A549 (cell line): ENCODE measurements at regions not wholly inside any gene's neighbourhood (a gene's known extent, or its start where the extent isn't known, plus 50 kb on each side); places are given as distances from the start of the nearest gene placed in this dataset.

ENCODE experiments used
- ATAC-seq, 2 experiments: fragments of 200-7000 bp in 1 of 2; fragments of >200 bp in 1 of 2; cut with Nextera tagmentation in 1 of 2; cut with Tn5 transposase in 1 of 2; 3 replicates each; pipeline versions ENCODE4 v1.8.0 to v1.9.1; 2018 to 2020; ENCODE audit warnings: mild to moderate bottlenecking in 1 of 2, moderate library complexity in 1 of 2
- CTCF ChIA-PET: fragments of 300-600 bp; sonication (Branson Sonifier 250); formaldehyde crosslinking; extraction: SDS; loops from one replicate; lab custom pipeline; 2021; ENCODE audit warnings: antibody characterized with exemption, inconsistent platforms; lab: Yijun Ruan, JAX
- POLR2A ChIA-PET: fragments of 350-600 bp; formaldehyde crosslinking; extraction: SDS; loops from one replicate; lab custom pipeline; 2021; ENCODE audit warnings: antibody characterized with exemption, inconsistent platforms; lab: Yijun Ruan, JAX
- DNase-seq, 2 experiments: peaks; one replicate each; pipeline versions ENCODE4 v3.0.0 to v3.0.0-alpha.2; 2011 to 2016; ENCODE audit warnings: low read depth in 1 of 2, low spot score in 1 of 2
- FAIRE-seq: peaks from 2 replicates; lab custom pipeline; 2011; peaks lifted over from hg19 to GRCh38; lab: Jason Lieb, UNC
- H3K27ac ChIP-seq, 2 experiments: fragments of >200 bp; sonication (Bioruptor Twin); formaldehyde crosslinking; 3 replicates each; pipeline ENCODE4 v1.5.1; 2016 to 2017
- H3K4me1 ChIP-seq: fragments of >200 bp; sonication (Bioruptor Twin); formaldehyde crosslinking; 3 replicates; pipeline ENCODE4 v1.6.1; 2016
- H3K4me2 ChIP-seq: fragments of >200 bp; sonication (Bioruptor Twin); formaldehyde crosslinking; 3 replicates; pipeline ENCODE4 v1.6.1; 2016
- H3K4me3 ChIP-seq: fragments of >200 bp; sonication (Bioruptor Twin); formaldehyde crosslinking; 3 replicates; pipeline ENCODE4 v1.5.1; 2016
- H3K9me3 ChIP-seq: fragments of >200 bp; sonication (Bioruptor Twin); formaldehyde crosslinking; 3 replicates; pipeline ENCODE4 v1.6.1; 2016
- ATOH8 ChIP-seq: fragments of 250-450 bp; sonication (Bioruptor Pico); IDR thresholded peaks from 2 replicates; pipeline ENCODE4 v1.5.0; 2020; ENCODE audit warnings: low read depth, mild to moderate bottlenecking, moderate library complexity
- BCL3 ChIP-seq: fragments of >200 bp; sonication (Bioruptor Twin); formaldehyde crosslinking; IDR thresholded peaks from 3 replicates; pipeline ENCODE4 v1.6.1; 2016
- CBX8 ChIP-seq: fragments of 200-600 bp; sonication (generic); IDR thresholded peaks from 2 replicates; pipeline ENCODE4 v1.6.1; 2016
- CEBPB ChIP-seq, 2 experiments: fragments of >200 bp in 1 of 2; sonication (Bioruptor Twin) in 1 of 2; formaldehyde crosslinking in 1 of 2; IDR thresholded peaks; 2 replicates each; pipeline ENCODE4 v1.6.1; 2012 to 2016
- EHF ChIP-seq: fragments of 250-450 bp; sonication (Bioruptor Pico); IDR thresholded peaks from 2 replicates; pipeline ENCODE4 v1.5.0; 2020; ENCODE audit warnings: mild to moderate bottlenecking
- FOSL2 ChIP-seq, 2 experiments: fragments of 450-650 bp in 1 of 2; fragments of >200 bp in 1 of 2; sonication (Bioruptor Twin) in 1 of 2; formaldehyde crosslinking; IDR thresholded peaks; 2 replicates each; pipeline versions ENCODE4 v1.5.0 to v1.6.1; 2016 to 2020; ENCODE audit warnings: mild to moderate bottlenecking in 1 of 2, moderate library complexity in 1 of 2
- FOXS1 ChIP-seq: fragments of 250-450 bp; sonication (Bioruptor Pico); IDR thresholded peaks from 2 replicates; pipeline ENCODE4 v1.5.0; 2020; ENCODE audit warnings: mild to moderate bottlenecking, moderate library complexity
- GATA3 ChIP-seq: IDR thresholded peaks from 2 replicates; pipeline ENCODE4 v1.6.1; 2012; ENCODE audit warnings: borderline replicate concordance
- HEYL ChIP-seq: fragments of 250-450 bp; sonication (Bioruptor Pico); IDR thresholded peaks from 2 replicates; pipeline ENCODE4 v1.8.0; 2021; ENCODE audit warnings: mild to moderate bottlenecking, moderate library complexity
- HOXA7 ChIP-seq: fragments of 250-450 bp; sonication (Bioruptor Pico); IDR thresholded peaks from 2 replicates; pipeline ENCODE4 v1.5.0; 2020; ENCODE audit warnings: mild to moderate bottlenecking, moderate library complexity
- HOXB13 ChIP-seq: fragments of 250-450 bp; sonication (Bioruptor Pico); IDR thresholded peaks from 2 replicates; pipeline ENCODE4 v1.5.0; 2020; ENCODE audit warnings: low read depth, mild to moderate bottlenecking, moderate library complexity
- HOXB5 ChIP-seq: fragments of 250-450 bp; sonication (Bioruptor Pico); IDR thresholded peaks from 2 replicates; pipeline ENCODE4 v1.5.0; 2020; ENCODE audit warnings: mild to moderate bottlenecking, moderate library complexity
- JUN ChIP-seq, 2 experiments: fragments of >200 bp; sonication (Bioruptor Twin); formaldehyde crosslinking; IDR thresholded peaks; 2 replicates in 1 of 2; 3 replicates in 1 of 2; pipeline ENCODE4 v1.6.1; 2016 to 2017
- MAFK ChIP-seq: fragments of 450-650 bp; IDR thresholded peaks from 2 replicates; pipeline ENCODE4 v1.6.1; 2014; ENCODE audit not compliant: partially characterized antibody
- MAX ChIP-seq: IDR thresholded peaks from 2 replicates; pipeline ENCODE4 v1.6.1; 2012
- MAZ ChIP-seq: fragments of 150-350 bp; IDR thresholded peaks from 2 replicates; pipeline ENCODE4 v1.6.1; 2014; ENCODE audit warnings: antibody characterized with exemption, low read depth, low read length, borderline replicate concordance
- MYC ChIP-seq: IDR thresholded peaks from 2 replicates; pipeline ENCODE4 v1.6.1; 2012; ENCODE audit warnings: mild to moderate bottlenecking, inconsistent platforms, low read length, improper control_type of control experiment, borderline replicate concordance
- NFE2L2 ChIP-seq: fragments of 150-350 bp; conservative IDR thresholded peaks from 2 replicates; pipeline ENCODE4 v1.6.1; 2014; ENCODE audit warnings: low read length
- PBX3 ChIP-seq: IDR thresholded peaks from 2 replicates; pipeline ENCODE4 v1.6.1; 2012
- PHF8 ChIP-seq: fragments of 200-600 bp; sonication (generic); IDR thresholded peaks from 2 replicates; pipeline ENCODE4 v1.6.1; 2016; ENCODE audit warnings: low read depth, mild to moderate bottlenecking, antibody characterized with exemption, moderate library complexity, borderline replicate concordance
- POLR2A ChIP-seq: IDR thresholded peaks from 2 replicates; pipeline ENCODE4 v1.6.1; 2012; ENCODE audit warnings: mild to moderate bottlenecking, low read length
- POLR2AphosphoS2 ChIP-seq: conservative IDR thresholded peaks from 2 replicates; pipeline ENCODE4 v1.6.1; 2012; ENCODE audit warnings: low read length, improper control_type of control experiment, inconsistent platforms
- RARB ChIP-seq: fragments of 250-450 bp; sonication (Bioruptor Pico); IDR thresholded peaks from 2 replicates; pipeline ENCODE4 v1.8.0; 2021; ENCODE audit warnings: mild to moderate bottlenecking, moderate library complexity
- REST ChIP-seq: fragments of 200-600 bp; sonication (generic); IDR thresholded peaks from 2 replicates; pipeline ENCODE4 v1.6.1; 2016; ENCODE audit warnings: antibody characterized with exemption, mild to moderate bottlenecking, moderate library complexity
- RFX5 ChIP-seq: fragments of 450-650 bp; IDR thresholded peaks from 2 replicates; pipeline ENCODE4 v1.7.1; 2014; ENCODE audit warnings: antibody characterized with exemption, mild to moderate bottlenecking, moderate library complexity
- SMC3 ChIP-seq: fragments of >200 bp; sonication (Bioruptor Twin); formaldehyde crosslinking; IDR thresholded peaks from 3 replicates; pipeline ENCODE4 v1.6.1; 2018; ENCODE audit warnings: inconsistent platforms
- SREBF2 ChIP-seq: fragments of 450-650 bp; IDR thresholded peaks from 2 replicates; pipeline ENCODE4 v1.6.1; 2014; ENCODE audit warnings: mild to moderate bottlenecking, moderate library complexity
- TFCP2L1 ChIP-seq: fragments of 250-450 bp; sonication (Bioruptor Pico); IDR thresholded peaks from 2 replicates; pipeline ENCODE4 v1.5.0; 2021; ENCODE audit warnings: mild to moderate bottlenecking
- USF2 ChIP-seq: fragments of 450-650 bp; IDR thresholded peaks from 2 replicates; pipeline ENCODE4 v1.6.1; 2014; ENCODE audit warnings: antibody characterized with exemption
- ZFP36 ChIP-seq: fragments of 450-650 bp; IDR thresholded peaks from 2 replicates; pipeline ENCODE4 v1.6.1; 2014; ENCODE audit warnings: borderline replicate concordance; ENCODE audit not compliant: partially characterized antibody
- ZNF302 ChIP-seq: fragments of 250-450 bp; sonication (Bioruptor Pico); IDR thresholded peaks from 2 replicates; pipeline ENCODE4 v1.9.0; 2021; ENCODE audit warnings: inconsistent platforms, mild to moderate bottlenecking, moderate library complexity
- ZSCAN20 ChIP-seq: fragments of 250-450 bp; sonication (Bioruptor Pico); IDR thresholded peaks from 2 replicates; pipeline ENCODE4 v1.8.0; 2022; ENCODE audit warnings: mild to moderate bottlenecking, moderate library complexity
- WGBS: methylation state at CpG from one replicate; pipeline ENCODE4 v1.1.6; 2017; ENCODE audit errors: missing lambda C conversion rate; 5-methylcytosine and 5-hydroxymethylcytosine counted together

- TF ChIP-seq ZNF302 (CRISPR knock-in tag) (no peak), SREBF2 (peak; percentile 15; the same call in 1 of the 2 replicates), HEYL (no peak; the same call in 1 of the 2 replicates), RFX5 (peak; percentile 36; the same call in 1 of the 2 replicates), PHF8 (0 out of 2 replicates have a peak, but pooled peaks have one; percentile 47), GATA3 (peak; percentile 28; the same call in 1 of the 2 replicates), HOXA7 (CRISPR knock-in tag) (no peak), MAFK (no peak), JUN (IDR thresholded peaks at IDR 0.05) (peak; percentile 42 to 88; a peak in 2 of 5 replicates), BCL3 (peak; percentile 86), REST (no peak), CEBPB (IDR thresholded peaks at IDR 0.05) (peak in 1 of 2 experiments; percentile 28; a peak in 1 of 4 replicates), POLR2AphosphoS2 (no peak), POLR2A (peak; percentile 53), RARB (CRISPR knock-in tag) (no peak), MYC (0 out of 2 replicates have a peak, but pooled peaks have one; percentile 56), MAZ (no peak), MAX (peak; percentile 67; the same call in 1 of the 2 replicates), FOSL2 (IDR thresholded peaks at IDR 0.05) (no peak), FOSL2 (CRISPR knock-in tag; IDR thresholded peaks at IDR 0.05) (no peak), ZSCAN20 (CRISPR knock-in tag) (no peak), PBX3 (no peak), ZFP36 (no peak), FOXS1 (no peak), HOXB13 (CRISPR knock-in tag) (0 out of 2 replicates have a peak, but pooled peaks have one; percentile 49), ATOH8 (CRISPR knock-in tag) (peak; percentile 36; the same call in 1 of the 2 replicates), USF2 (no peak), HOXB5 (CRISPR knock-in tag) (0 out of 2 replicates have a peak, but pooled peaks have one; percentile 17), SMC3 (no peak; the same call in 2 of the 3 replicates), NFE2L2 (no peak), EHF (CRISPR knock-in tag) (peak; percentile 70; the same call in 1 of the 2 replicates), CBX8 (no peak), TFCP2L1 (CRISPR knock-in tag) (peak; percentile 14; the same call in 1 of the 2 replicates)
- TF ChIP-seq, all 56 proteins: peak for 15
- peak overlapping the region; percentile 96 for H3K4me2 ChIP-seq
- CTCF ChIA-PET = interaction anchor here (0.6 to 2.3 kb wide), 6 partner anchors 13 to 64 kb away, joined by 3 to 15 read pairs (median 4); no protein-coding TSS in a partner anchor
- peak in 1 of 2 experiments; percentile 96 for DNase-seq
- H3K4me3 ChIP-seq = peak overlapping the region; percentile 73
- under 1% methylated on average over 10 of the region's 24 CpGs for WGBS
- ATAC-seq = peak; percentile 36 to 63
- no peak for FAIRE-seq
- H3K9me3 ChIP-seq = no peaks in the 10 kb centered on the region
- peak overlapping the region; percentile 99 to 100 for H3K27ac ChIP-seq
- peaks cover 17% of the 10 kb centered on the region for H3K4me1 ChIP-seq
- POLR2A ChIA-PET = interaction anchor here (0.8 to 3.6 kb wide), 11 partner anchors 8 to 63 kb away, joined by 3 to 39 read pairs (median 7); no protein-coding TSS in a partner anchor
Observed at GRCh38 chr22:46069521-46070214, 80.7 kb upstream of the PPARA start.
